ENCODE measurements at regions not wholly inside any gene's neighbourhood (a gene's known extent, or its start where the extent isn't known, plus 50 kb on each side); places are given as distances from the start of the nearest gene placed in this dataset.
"Not testable (repeated sequence)": the region's sequence is repeated elsewhere in the genome, so short reads cannot be mapped to it uniquely, and the experiment has no call there.

DNA sequence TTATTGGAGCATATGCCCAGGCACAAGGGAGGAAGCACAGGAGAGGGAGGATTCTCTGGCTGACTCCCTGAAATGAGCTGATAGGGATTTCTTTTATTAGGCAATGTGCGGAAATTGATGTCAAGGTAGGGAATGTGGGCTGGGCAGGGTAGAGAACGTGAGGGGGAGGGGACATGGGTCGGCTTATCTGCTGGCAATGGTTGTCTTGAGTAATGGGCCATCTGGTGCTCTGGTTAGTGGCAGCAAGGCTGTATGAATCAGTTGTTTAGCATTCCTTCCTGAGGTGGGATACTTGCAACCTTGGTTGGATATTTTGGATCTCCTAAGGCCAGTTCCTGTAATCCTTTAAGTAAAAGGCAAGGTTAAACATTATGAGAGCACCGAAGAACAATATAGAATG is 80.5 kb upstream of the ADORA2B start:
- not testable (repeated sequence) for H2BK120ac ChIP-seq (ENCODE audit: low read depth, low read length); H3K36me3 ChIP-seq (ENCODE audit: control insufficient read depth in 1 of 2, insufficient read depth in 2 of 2, low read depth in 1 of 2, low read length in 2 of 2); H3K4ac ChIP-seq (ENCODE audit: low read depth in 1 of 2, low read length in 2 of 2); H3K14ac ChIP-seq (ENCODE audit: low read length in 2 of 2); H2AK5ac ChIP-seq (ENCODE audit: low read length, severe bottlenecking); H4K8ac ChIP-seq (ENCODE audit: low read length); H3K18ac ChIP-seq (ENCODE audit: low read depth in 1 of 2, low read length in 2 of 2); H3K23ac ChIP-seq (ENCODE audit: low read length in 2 of 2); H3K27me3 ChIP-seq (ENCODE audit: control insufficient read depth in 1 of 2, insufficient read depth in 1 of 2, low read length in 2 of 2); H3K79me1 ChIP-seq (replicated peaks; ENCODE audit: low read length, poor library complexity, severe bottlenecking); H2BK15ac ChIP-seq (ENCODE audit: low read depth, poor library complexity, severe bottlenecking); H2BK12ac ChIP-seq (ENCODE audit: low read length in 2 of 2); H2AFZ ChIP-seq (ENCODE audit: low read depth, low read length); H3K4me1 ChIP-seq (ENCODE audit: control insufficient read depth, insufficient read depth, low read depth, low read length); H4K91ac ChIP-seq (ENCODE audit: low read length); H3K9ac ChIP-seq (ENCODE audit: low read length); H3K9me3 ChIP-seq (ENCODE audit: control insufficient read depth, low read length); H3K27ac ChIP-seq (ENCODE audit: low read length, poor library complexity, severe bottlenecking); H3K4me2 ChIP-seq (ENCODE audit: low read length, poor library complexity, severe bottlenecking); H2BK5ac ChIP-seq (ENCODE audit: low read depth, low read length, poor library complexity, severe bottlenecking); H3K4me3 ChIP-seq (ENCODE audit: insufficient read depth in 1 of 2, low read depth in 1 of 2, low read length in 2 of 2)
- 43% methylated on average over 3 of the region's 4 CpGs for WGBS
- DNase-seq: peak; percentile 48

DNA sequence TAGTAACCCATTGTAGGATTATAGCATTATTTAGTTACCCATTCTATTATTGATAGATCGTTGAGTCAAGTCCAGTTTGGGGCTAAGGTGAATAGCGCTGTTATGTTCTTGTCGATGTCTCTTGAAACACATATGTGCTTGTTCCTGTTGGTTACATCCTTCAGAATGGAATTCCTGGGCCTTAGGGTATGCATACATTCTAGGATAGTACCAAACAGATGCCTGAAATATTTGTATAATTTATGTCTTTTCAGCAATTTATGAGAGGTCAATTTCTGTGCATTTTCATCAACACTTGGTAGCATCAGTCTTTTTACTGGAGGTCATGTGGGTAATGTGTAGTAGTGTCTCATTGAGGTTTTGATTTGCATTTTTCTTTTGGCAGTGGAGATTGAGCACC is 78.9 kb upstream of the ADORA2B start:
- not testable (repeated sequence) for H2BK120ac ChIP-seq (ENCODE audit: low read depth, low read length); H4K8ac ChIP-seq (ENCODE audit: low read length); H2BK15ac ChIP-seq (ENCODE audit: low read depth, poor library complexity, severe bottlenecking); H2AK5ac ChIP-seq (ENCODE audit: low read length, severe bottlenecking); H3K9ac ChIP-seq (ENCODE audit: low read length); H3K27me3 ChIP-seq (ENCODE audit: control insufficient read depth in 1 of 2, insufficient read depth in 1 of 2, low read length in 2 of 2); H3K4me3 ChIP-seq (ENCODE audit: insufficient read depth in 1 of 2, low read depth in 1 of 2, low read length in 2 of 2); H2AFZ ChIP-seq (ENCODE audit: low read depth, low read length); H3K27ac ChIP-seq (ENCODE audit: low read length, poor library complexity, severe bottlenecking); H4K91ac ChIP-seq (ENCODE audit: low read length); H3K14ac ChIP-seq (ENCODE audit: low read length in 2 of 2); H2BK5ac ChIP-seq (ENCODE audit: low read depth, low read length, poor library complexity, severe bottlenecking); H3K18ac ChIP-seq (ENCODE audit: low read depth in 1 of 2, low read length in 2 of 2); H3K9me3 ChIP-seq (ENCODE audit: control insufficient read depth, low read length); H3K36me3 ChIP-seq (ENCODE audit: control insufficient read depth in 1 of 2, insufficient read depth in 2 of 2, low read depth in 1 of 2, low read length in 2 of 2); DNase-seq; H3K4ac ChIP-seq (ENCODE audit: low read depth in 1 of 2, low read length in 2 of 2); H2BK12ac ChIP-seq (ENCODE audit: low read length in 2 of 2); H3K4me2 ChIP-seq (ENCODE audit: low read length, poor library complexity, severe bottlenecking); H3K79me1 ChIP-seq (replicated peaks; ENCODE audit: low read length, poor library complexity, severe bottlenecking); H3K4me1 ChIP-seq (ENCODE audit: control insufficient read depth, insufficient read depth, low read depth, low read length); H3K23ac ChIP-seq (ENCODE audit: low read length in 2 of 2)
- no CpG with 5 or more reads among the region's 3 CpGs for WGBS

GRCh38 chr17:15867331-15867730 is 77.6 kb upstream of the ADORA2B start:
- WGBS: 100% methylated on average over 7 of the region's 31 CpGs
- H4K91ac ChIP-seq (ENCODE audit: low read length); H2AK5ac ChIP-seq (ENCODE audit: low read length, severe bottlenecking); H3K9ac ChIP-seq (ENCODE audit: low read length); H2BK15ac ChIP-seq (ENCODE audit: low read depth, poor library complexity, severe bottlenecking); H3K4me2 ChIP-seq (ENCODE audit: low read length, poor library complexity, severe bottlenecking); H3K23ac ChIP-seq (ENCODE audit: low read length in 2 of 2); H3K27me3 ChIP-seq (ENCODE audit: control insufficient read depth in 1 of 2, insufficient read depth in 1 of 2, low read length in 2 of 2); H2AFZ ChIP-seq (ENCODE audit: low read depth, low read length); H3K4ac ChIP-seq (ENCODE audit: low read depth in 1 of 2, low read length in 2 of 2); H3K79me1 ChIP-seq (replicated peaks; ENCODE audit: low read length, poor library complexity, severe bottlenecking); H2BK12ac ChIP-seq (ENCODE audit: low read length in 2 of 2); H3K36me3 ChIP-seq (ENCODE audit: control insufficient read depth in 1 of 2, insufficient read depth in 2 of 2, low read depth in 1 of 2, low read length in 2 of 2); H2BK5ac ChIP-seq (ENCODE audit: low read depth, low read length, poor library complexity, severe bottlenecking); H3K18ac ChIP-seq (ENCODE audit: low read depth in 1 of 2, low read length in 2 of 2); DNase-seq; H3K14ac ChIP-seq (ENCODE audit: low read length in 2 of 2); H3K27ac ChIP-seq (ENCODE audit: low read length, poor library complexity, severe bottlenecking); H3K4me1 ChIP-seq (ENCODE audit: control insufficient read depth, insufficient read depth, low read depth, low read length); H3K4me3 ChIP-seq (ENCODE audit: insufficient read depth in 1 of 2, low read depth in 1 of 2, low read length in 2 of 2); H3K9me3 ChIP-seq (ENCODE audit: control insufficient read depth, low read length); H4K8ac ChIP-seq (ENCODE audit: low read length); H2BK120ac ChIP-seq (ENCODE audit: low read depth, low read length): not testable (repeated sequence)

DNA sequence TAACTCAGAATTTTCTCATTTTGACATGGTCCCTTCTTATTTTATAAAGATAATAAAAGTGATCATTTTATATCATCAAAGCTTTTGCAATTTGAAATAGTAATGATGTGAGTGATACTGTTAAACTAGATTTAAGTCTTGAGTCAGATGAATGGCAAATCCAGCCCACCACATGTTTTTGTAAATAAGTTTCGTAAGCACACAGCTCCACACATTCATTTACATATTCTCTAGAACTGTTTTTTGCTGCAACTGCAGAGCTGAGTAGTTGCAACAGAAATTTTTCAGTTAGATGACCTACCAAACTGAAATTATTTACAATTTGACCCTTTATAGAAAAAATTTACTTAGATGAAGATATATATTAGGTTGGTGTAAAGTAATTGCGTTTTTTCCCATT is 75.1 kb upstream of the ADORA2B start:
- H2BK5ac ChIP-seq (ENCODE audit: low read depth, low read length, poor library complexity, severe bottlenecking): not testable (repeated sequence)

More for the DNA sequence above, 75.1 kb upstream of the ADORA2B start:
- not testable (repeated sequence) for H3K4ac ChIP-seq (ENCODE audit: low read depth in 1 of 2, low read length in 2 of 2); H3K4me1 ChIP-seq (ENCODE audit: control insufficient read depth, insufficient read depth, low read depth, low read length); H4K91ac ChIP-seq (ENCODE audit: low read length); H2BK120ac ChIP-seq (ENCODE audit: low read depth, low read length); H3K18ac ChIP-seq (ENCODE audit: low read depth in 1 of 2, low read length in 2 of 2); H2AFZ ChIP-seq (ENCODE audit: low read depth, low read length); H2AK5ac ChIP-seq (ENCODE audit: low read length, severe bottlenecking); H3K14ac ChIP-seq (ENCODE audit: low read length in 2 of 2); H3K23ac ChIP-seq (ENCODE audit: low read length in 2 of 2); H3K36me3 ChIP-seq (ENCODE audit: control insufficient read depth in 1 of 2, insufficient read depth in 2 of 2, low read depth in 1 of 2, low read length in 2 of 2); H3K27ac ChIP-seq (ENCODE audit: low read length, poor library complexity, severe bottlenecking); H3K27me3 ChIP-seq (ENCODE audit: control insufficient read depth in 1 of 2, insufficient read depth in 1 of 2, low read length in 2 of 2); H3K4me2 ChIP-seq (ENCODE audit: low read length, poor library complexity, severe bottlenecking); H3K4me3 ChIP-seq (ENCODE audit: insufficient read depth in 1 of 2, low read depth in 1 of 2, low read length in 2 of 2); H2BK12ac ChIP-seq (ENCODE audit: low read length in 2 of 2); H2BK15ac ChIP-seq (ENCODE audit: low read depth, poor library complexity, severe bottlenecking); H3K9me3 ChIP-seq (ENCODE audit: control insufficient read depth, low read length); H4K8ac ChIP-seq (ENCODE audit: low read length); H3K9ac ChIP-seq (ENCODE audit: low read length); DNase-seq; H3K79me1 ChIP-seq (replicated peaks; ENCODE audit: low read length, poor library complexity, severe bottlenecking)
- no CpG with 5 or more reads among the region's 2 CpGs for WGBS

Measured in mesenchymal stem cell (in vitro differentiated cells and primary cell).